ELR (cell line): ENCODE measurements at regions not wholly inside any gene's neighbourhood (a gene's known extent, or its start where the extent isn't known, plus 50 kb on each side); places are given as distances from the start of the nearest gene placed in this dataset.

Source experiments
- DNase-seq: peaks from one replicate; pipeline ENCODE4 v3.0.0-alpha.2; 2015; ENCODE audit warnings: low read depth

- DNase-seq: no peak
These were observed 54.9 kb upstream of the RUNX3 start for GRCh38 chr1:24984800-24985522.

GRCh38 chr1:24984300-24984699, 54.2 kb upstream of the RUNX3 start:
- no peak for DNase-seq

- no peak for DNase-seq
These were observed 53.1 kb upstream of the RUNX3 start for GRCh38 chr1:24983006-24983680.

- no peak for DNase-seq
These were observed 51.5 kb upstream of the RUNX3 start for GRCh38 chr1:24981631-24982005.

GRCh38 chr1:24980836-24981630, 51.0 kb upstream of the RUNX3 start:
- no peak for DNase-seq
